22Rv1 (cell line): ENCODE measurements at regions not wholly inside any gene's neighbourhood (a gene's known extent, or its start where the extent isn't known, plus 50 kb on each side); places are given as distances from the start of the nearest gene placed in this dataset.

Experiments
- ZFX ChIP-seq: fragments of 450-650 bp; IDR thresholded peaks from 2 replicates; pipeline ENCODE4 v1.6.1; 2017; ENCODE audit warnings: antibody characterized with exemption, borderline replicate concordance
- TF ChIP-seq, protein P1 (sequence below): fragments of 450-650 bp; IDR thresholded peaks from 2 replicates; pipeline ENCODE4 v1.5.1; 2017; ENCODE audit warnings: mild to moderate bottlenecking

GRCh38 chr15:66961901-66962300, 103.5 kb upstream of the SMAD3 start:
- TF ChIP-seq, protein P1, sequence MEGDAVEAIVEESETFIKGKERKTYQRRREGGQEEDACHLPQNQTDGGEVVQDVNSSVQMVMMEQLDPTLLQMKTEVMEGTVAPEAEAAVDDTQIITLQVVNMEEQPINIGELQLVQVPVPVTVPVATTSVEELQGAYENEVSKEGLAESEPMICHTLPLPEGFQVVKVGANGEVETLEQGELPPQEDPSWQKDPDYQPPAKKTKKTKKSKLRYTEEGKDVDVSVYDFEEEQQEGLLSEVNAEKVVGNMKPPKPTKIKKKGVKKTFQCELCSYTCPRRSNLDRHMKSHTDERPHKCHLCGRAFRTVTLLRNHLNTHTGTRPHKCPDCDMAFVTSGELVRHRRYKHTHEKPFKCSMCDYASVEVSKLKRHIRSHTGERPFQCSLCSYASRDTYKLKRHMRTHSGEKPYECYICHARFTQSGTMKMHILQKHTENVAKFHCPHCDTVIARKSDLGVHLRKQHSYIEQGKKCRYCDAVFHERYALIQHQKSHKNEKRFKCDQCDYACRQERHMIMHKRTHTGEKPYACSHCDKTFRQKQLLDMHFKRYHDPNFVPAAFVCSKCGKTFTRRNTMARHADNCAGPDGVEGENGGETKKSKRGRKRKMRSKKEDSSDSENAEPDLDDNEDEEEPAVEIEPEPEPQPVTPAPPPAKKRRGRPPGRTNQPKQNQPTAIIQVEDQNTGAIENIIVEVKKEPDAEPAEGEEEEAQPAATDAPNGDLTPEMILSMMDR, result no peak
- no peak for TF ChIP-seq ZFX
